Vagina (tissue), 2 donors: ENCODE measurements at regions not wholly inside any gene's neighbourhood (a gene's known extent, or its start where the extent isn't known, plus 50 kb on each side); places are given as distances from the start of the nearest gene placed in this dataset.

ENCODE experiments used
- DNase-seq, 2 donors: peaks; one replicate each; pipeline ENCODE4 v3.0.0-alpha.2; 2017; ENCODE audit errors: extremely low spot score in 2 of 2
- H3K27ac ChIP-seq: fragments of 200-600 bp; sonication (generic); one replicate; pipeline ENCODE4 v1.5.1; 2019
- H3K27me3 ChIP-seq: fragments of 200-600 bp; sonication (generic); one replicate; pipeline ENCODE4 v1.5.1; 2019
- H3K36me3 ChIP-seq, 2 donors: fragments of 200-600 bp; sonication (generic); one replicate each; pipeline ENCODE4 v1.5.1; 2017 to 2019
- H3K4me1 ChIP-seq: fragments of 200-600 bp; sonication (generic); one replicate; pipeline ENCODE4 v1.5.1; 2019
- H3K4me3 ChIP-seq, 2 donors: fragments of 200-600 bp; sonication (generic); 1 replicate in 1 of 2; 2 replicates in 1 of 2; pipeline ENCODE4 v1.5.1; 2016 to 2019
- H3K9me3 ChIP-seq: fragments of 200-600 bp; sonication (generic); one replicate; pipeline ENCODE4 v1.5.1; 2019
- POLR2A ChIP-seq, 2 donors: fragments of 450-650 bp; IDR thresholded peaks; one replicate each; pipeline ENCODE4 v1.6.1; 2017; ENCODE audit warnings: antibody characterized with exemption in 2 of 2, mild to moderate bottlenecking in 2 of 2, moderate library complexity in 2 of 2
- POLR2AphosphoS5 ChIP-seq, 2 donors: sonication (generic); formaldehyde crosslinking; IDR thresholded peaks; one replicate each; pipeline ENCODE4 v1.9.0; 2017; ENCODE audit warnings: antibody characterized with exemption in 2 of 2, mild to moderate bottlenecking in 2 of 2, low read depth in 1 of 2; ENCODE audit not compliant: insufficient read depth in 1 of 2
- intact Hi-C: fragments of 100-400 bp; cut with DNase I; formaldehyde crosslinking; loops from one replicate; pipeline ENCODE4 v1.15.1; 2023
- TF ChIP-seq, protein P1 (sequence below), 3 experiments: fragments of 450-650 bp in 2 of 3; fragments of 200-600 bp in 1 of 3; sonication (generic) in 1 of 3; IDR thresholded peaks; one replicate each; pipeline ENCODE4 v1.5.1; 2017 to 2019; ENCODE audit warnings: antibody characterized with exemption in 3 of 3, mild to moderate bottlenecking in 2 of 3, moderate library complexity in 2 of 3

DNA sequence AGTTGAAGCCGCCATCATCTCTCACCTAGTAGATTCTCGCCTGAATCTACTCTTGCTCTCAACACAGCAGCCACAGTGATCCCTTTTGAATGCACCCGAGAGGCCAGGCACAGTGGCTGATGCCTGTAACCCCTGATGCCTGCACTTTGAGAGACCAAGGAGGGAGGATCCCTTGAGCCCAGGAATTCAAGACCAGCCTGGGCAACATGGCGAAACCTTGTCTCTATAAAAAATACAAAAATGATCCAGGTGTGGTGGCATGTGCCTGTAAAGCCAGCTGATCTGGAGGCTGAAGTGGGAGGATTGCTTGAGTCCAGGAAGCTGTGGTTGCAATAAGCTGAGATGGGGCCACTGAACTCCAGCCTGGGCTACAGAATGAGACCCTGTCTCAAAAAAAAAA lies 60.3 kb upstream of the EML4 start:
- peak in 1 of 2 donors; percentile 70 for DNase-seq
- H3K4me1 ChIP-seq: no peaks in the 10 kb centered on the region
- intact Hi-C loops: loop anchor here (10.0 kb wide), 1 partner anchor 246 kb away; no protein-coding TSS in a partner anchor
- H3K27ac ChIP-seq: no peak overlapping the region
- no peaks in the 10 kb centered on the region for H3K9me3 ChIP-seq
- H3K27me3 ChIP-seq: no peaks in the 10 kb centered on the region
- H3K36me3 ChIP-seq: no peaks in the 10 kb centered on the region
- TF ChIP-seq POLR2A (IDR thresholded peaks at IDR 0.05): no peak
- TF ChIP-seq, protein P1, sequence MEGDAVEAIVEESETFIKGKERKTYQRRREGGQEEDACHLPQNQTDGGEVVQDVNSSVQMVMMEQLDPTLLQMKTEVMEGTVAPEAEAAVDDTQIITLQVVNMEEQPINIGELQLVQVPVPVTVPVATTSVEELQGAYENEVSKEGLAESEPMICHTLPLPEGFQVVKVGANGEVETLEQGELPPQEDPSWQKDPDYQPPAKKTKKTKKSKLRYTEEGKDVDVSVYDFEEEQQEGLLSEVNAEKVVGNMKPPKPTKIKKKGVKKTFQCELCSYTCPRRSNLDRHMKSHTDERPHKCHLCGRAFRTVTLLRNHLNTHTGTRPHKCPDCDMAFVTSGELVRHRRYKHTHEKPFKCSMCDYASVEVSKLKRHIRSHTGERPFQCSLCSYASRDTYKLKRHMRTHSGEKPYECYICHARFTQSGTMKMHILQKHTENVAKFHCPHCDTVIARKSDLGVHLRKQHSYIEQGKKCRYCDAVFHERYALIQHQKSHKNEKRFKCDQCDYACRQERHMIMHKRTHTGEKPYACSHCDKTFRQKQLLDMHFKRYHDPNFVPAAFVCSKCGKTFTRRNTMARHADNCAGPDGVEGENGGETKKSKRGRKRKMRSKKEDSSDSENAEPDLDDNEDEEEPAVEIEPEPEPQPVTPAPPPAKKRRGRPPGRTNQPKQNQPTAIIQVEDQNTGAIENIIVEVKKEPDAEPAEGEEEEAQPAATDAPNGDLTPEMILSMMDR (IDR thresholded peaks at IDR 0.05): no peak
- TF ChIP-seq POLR2AphosphoS5 (IDR thresholded peaks at IDR 0.05; ENCODE audit: insufficient read depth in 1 of 2, low read depth in 1 of 2): no peak
- H3K4me3 ChIP-seq: no peak overlapping the region

DNA sequence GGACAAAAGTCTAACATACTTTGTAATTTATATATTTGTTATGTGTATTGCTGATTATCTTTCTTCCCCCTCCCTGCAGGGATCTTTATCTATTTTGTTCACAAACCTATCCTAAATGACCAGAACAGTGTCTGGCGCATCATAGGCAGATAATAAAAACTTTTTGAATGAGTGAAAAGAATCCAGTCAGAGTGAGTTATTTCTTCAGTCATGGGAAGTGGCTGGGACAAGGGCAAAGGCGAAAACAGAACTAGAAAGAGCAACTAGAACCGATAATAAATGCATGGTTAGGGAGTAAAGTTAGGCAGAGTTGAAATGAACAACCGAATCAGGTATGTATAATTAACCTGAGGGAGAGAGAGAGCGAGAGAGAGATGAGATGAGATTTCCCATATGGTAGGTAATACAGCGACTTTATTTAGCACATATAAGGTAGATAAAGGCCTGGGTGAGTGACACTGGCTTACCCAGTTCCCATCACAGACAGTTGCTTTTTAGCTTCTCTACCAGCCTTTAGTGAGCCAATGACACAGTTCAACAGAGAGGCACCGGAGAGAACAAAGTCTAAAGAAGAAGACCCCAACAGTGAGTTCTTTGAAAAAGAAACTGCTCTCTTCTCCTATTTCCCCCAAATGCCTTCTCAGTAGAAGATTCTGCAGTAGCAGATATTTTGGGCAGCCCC lies 59.1 kb upstream of the EML4 start:
- H3K4me3 ChIP-seq: no peak overlapping the region
- no peaks in the 10 kb centered on the region for H3K9me3 ChIP-seq
- no peaks in the 10 kb centered on the region for H3K4me1 ChIP-seq
- H3K27ac ChIP-seq: no peak overlapping the region
- intact Hi-C loops: loop anchor here (10.0 kb wide), 1 partner anchor 245 kb away; no protein-coding TSS in a partner anchor
- peak in 1 of 2 donors; percentile 0 for DNase-seq
- no peaks in the 10 kb centered on the region for H3K36me3 ChIP-seq
- no peaks in the 10 kb centered on the region for H3K27me3 ChIP-seq
- TF ChIP-seq POLR2AphosphoS5 (IDR thresholded peaks at IDR 0.05; ENCODE audit: insufficient read depth in 1 of 2, low read depth in 1 of 2): no peak
- TF ChIP-seq, protein P1 (IDR thresholded peaks at IDR 0.05): no peak
- no peak for TF ChIP-seq POLR2A (IDR thresholded peaks at IDR 0.05)

DNA sequence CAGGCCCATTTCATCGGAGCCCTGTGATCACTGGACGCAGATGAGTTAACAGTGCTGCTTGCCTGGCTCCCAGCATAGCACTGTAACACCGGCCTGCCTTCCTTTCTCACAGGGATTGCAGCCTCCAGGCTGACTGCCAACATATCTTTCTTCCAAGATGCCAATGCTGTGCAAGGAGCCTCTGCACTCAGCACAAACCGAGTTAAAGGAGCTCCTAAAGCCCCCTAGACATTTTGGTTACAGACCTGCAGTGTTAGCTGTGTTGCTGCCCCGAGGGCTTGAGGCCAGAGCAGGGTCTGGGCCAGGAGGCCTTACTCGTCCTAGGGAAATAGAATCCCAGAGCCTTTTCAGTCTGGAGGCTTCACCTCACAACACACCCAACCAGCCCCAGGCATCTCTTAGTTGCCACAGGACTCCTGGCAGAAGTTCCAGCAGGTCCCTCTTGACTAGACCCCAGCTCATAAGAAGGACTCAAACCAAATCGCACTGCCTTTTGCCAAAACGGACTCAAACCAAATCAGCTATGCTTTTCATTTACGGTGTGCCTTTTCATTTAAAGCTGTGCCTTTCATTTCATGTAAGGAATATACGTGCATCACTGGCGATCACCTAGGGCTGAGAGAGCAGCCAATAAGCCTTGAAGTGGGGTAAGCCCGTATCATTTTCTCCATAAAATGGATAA lies 58.4 kb upstream of the EML4 start:
- Histone ChIP-seq H3K9me3 (no peaks in the 10 kb centered on the region), H3K27me3 (no peaks in the 10 kb centered on the region), H3K4me3 (no peak overlapping the region), H3K4me1 (no peaks in the 10 kb centered on the region), H3K36me3 (no peaks in the 10 kb centered on the region), H3K27ac (no peak overlapping the region)
- TF ChIP-seq, protein P1 (IDR thresholded peaks at IDR 0.05): no peak
- intact Hi-C loops: no loop called here
- DNase-seq: peak in 1 of 2 donors; percentile 47

DNA sequence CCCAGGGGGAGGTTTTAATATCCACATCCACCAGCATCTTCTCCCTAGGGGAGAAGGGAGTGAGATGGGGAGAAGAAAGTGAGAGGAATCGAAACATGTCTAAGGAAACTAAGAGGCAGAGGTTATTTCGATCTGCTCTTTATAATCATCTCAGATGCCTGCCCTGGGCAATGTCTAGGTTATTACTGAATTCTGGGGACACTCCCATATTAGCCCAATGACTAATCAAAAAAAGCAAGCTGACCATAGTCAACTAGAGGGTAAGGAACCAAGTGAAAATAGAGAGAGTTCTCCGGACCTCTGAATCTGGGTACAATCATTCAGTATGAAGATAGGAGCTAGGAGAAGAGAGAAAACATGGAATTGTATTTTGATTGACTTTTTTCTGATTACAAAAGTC lies 56.7 kb upstream of the EML4 start:
- intact Hi-C loops: no loop called here
- H3K4me1 ChIP-seq: peaks cover 13% of the 10 kb centered on the region
- no peak for DNase-seq
- H3K27ac ChIP-seq: no peak overlapping the region
- H3K9me3 ChIP-seq: no peaks in the 10 kb centered on the region
- no peak overlapping the region for H3K4me3 ChIP-seq
- H3K36me3 ChIP-seq: no peaks in the 10 kb centered on the region
- TF ChIP-seq POLR2AphosphoS5 (IDR thresholded peaks at IDR 0.05; ENCODE audit: insufficient read depth in 1 of 2, low read depth in 1 of 2) (no peak), POLR2A (IDR thresholded peaks at IDR 0.05) (no peak)
- TF ChIP-seq, protein P1 (IDR thresholded peaks at IDR 0.05): no peak
- no peaks in the 10 kb centered on the region for H3K27me3 ChIP-seq

DNA sequence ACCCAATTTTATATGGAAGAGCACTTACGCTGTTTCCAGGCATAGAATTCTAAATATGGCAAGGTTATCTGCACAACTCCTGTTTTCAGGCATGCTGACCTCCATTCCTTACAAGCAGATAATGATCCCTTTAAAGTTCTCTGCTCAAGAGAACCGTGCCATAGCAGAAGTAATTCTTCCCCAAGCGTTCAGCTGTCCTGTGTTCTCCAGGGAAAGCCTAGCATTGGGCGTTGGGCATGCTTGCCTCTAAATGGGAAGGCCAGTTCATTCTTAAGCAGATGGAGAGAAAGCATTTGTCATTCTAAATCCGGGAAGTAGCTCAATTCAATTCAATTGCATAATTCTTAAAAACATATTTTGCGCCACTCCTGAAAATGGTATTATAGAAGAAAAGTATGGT lies 55.7 kb upstream of the EML4 start:
- TF ChIP-seq POLR2A (IDR thresholded peaks at IDR 0.05): no peak
- TF ChIP-seq POLR2AphosphoS5 (IDR thresholded peaks at IDR 0.05; ENCODE audit: insufficient read depth in 1 of 2, low read depth in 1 of 2): no peak
- TF ChIP-seq, protein P1 (IDR thresholded peaks at IDR 0.05): no peak
- Histone ChIP-seq H3K4me1 (peaks cover 23% of the 10 kb centered on the region), H3K36me3 (no peaks in the 10 kb centered on the region), H3K27ac (no peak overlapping the region), H3K4me3 (no peak overlapping the region), H3K27me3 (no peaks in the 10 kb centered on the region), H3K9me3 (no peaks in the 10 kb centered on the region)
- intact Hi-C loops: no loop called here
- DNase-seq: no peak
